ENCODE measurements at regions not wholly inside any gene's neighbourhood (a gene's known extent, or its start where the extent isn't known, plus 50 kb on each side); places are given as distances from the start of the nearest gene placed in this dataset.

GRCh38 chr1:177858332-177858821, 111.5 kb downstream of the SEC16B start:
- Histone ChIP-seq H3K4me1 (replicated peaks; ENCODE audit: insufficient read depth) (no peaks in the 10 kb centered on the region), H3K9me2 (ENCODE audit: insufficient read depth) (no peaks in the 10 kb centered on the region), H3K4me3 (no peak overlapping the region), H3K4me2 (no peak overlapping the region), H3K27ac (no peak overlapping the region), H3K27me3 (ENCODE audit: insufficient read depth, low read depth) (peaks cover 30% of the 10 kb centered on the region), H3K9me3 (ENCODE audit: insufficient read depth, low read depth) (no peaks in the 10 kb centered on the region), H3K79me2 (ENCODE audit: low read depth) (no peaks in the 10 kb centered on the region), H4K20me1 (ENCODE audit: insufficient read depth) (no peaks in the 10 kb centered on the region), H3K36me3 (ENCODE audit: low read depth) (no peaks in the 10 kb centered on the region), H2AFZ (no peak overlapping the region), H3F3A (ENCODE audit: insufficient read depth, low read depth) (no peaks in the 10 kb centered on the region)
- POLR2A ChIA-PET (ENCODE audit: unreplicated experiment), result no interaction called here
- BruUV-seq (replicated peaks), result no TSS peak
- intact Hi-C loops (cut with micrococcal nuclease; ENCODE audit: unreplicated experiment), result no loop called here
- no peak for DNase-seq
- no peak for TF ChIP-seq CTCF (conservative IDR thresholded peaks at IDR 0.05)
- TF ChIP-seq EZH2 (IDR thresholded peaks at IDR 0.05; ENCODE audit: low read depth), result no peak
- CTCF ChIA-PET, result no interaction called here

GRCh38 chr1:177857285-177857684, 112.6 kb downstream of the SEC16B start:
- CTCF ChIA-PET, result no interaction called here
- no peak overlapping the region for H3K4me2 ChIP-seq
- intact Hi-C loops (cut with micrococcal nuclease; ENCODE audit: unreplicated experiment), result no loop called here
- no TSS peak for BruUV-seq (replicated peaks)
- H3K9me2 ChIP-seq (ENCODE audit: insufficient read depth), result no peaks in the 10 kb centered on the region
- TF ChIP-seq CTCF (conservative IDR thresholded peaks at IDR 0.05), result no peak
- H3K27me3 ChIP-seq (ENCODE audit: insufficient read depth, low read depth), result peaks cover 41% of the 10 kb centered on the region
- H3K4me3 ChIP-seq, result no peak overlapping the region
- no peaks in the 10 kb centered on the region for H3K79me2 ChIP-seq (ENCODE audit: low read depth)
- POLR2A ChIA-PET (ENCODE audit: unreplicated experiment), result no interaction called here
- no peak for DNase-seq
- H2AFZ ChIP-seq, result no peak overlapping the region
- no peaks in the 10 kb centered on the region for H3K36me3 ChIP-seq (ENCODE audit: low read depth)
- no peak overlapping the region for H3K27ac ChIP-seq
- H4K20me1 ChIP-seq (ENCODE audit: insufficient read depth), result no peaks in the 10 kb centered on the region
- no peaks in the 10 kb centered on the region for H3K9me3 ChIP-seq (ENCODE audit: insufficient read depth, low read depth)
- no peaks in the 10 kb centered on the region for H3K4me1 ChIP-seq (replicated peaks; ENCODE audit: insufficient read depth)
- H3F3A ChIP-seq (ENCODE audit: insufficient read depth, low read depth), result no peaks in the 10 kb centered on the region

GRCh38 chr1:177854951-177855350, 114.9 kb downstream of the SEC16B start:
- Histone ChIP-seq H3K27me3 (ENCODE audit: insufficient read depth, low read depth) (peaks cover 56% of the 10 kb centered on the region), H2AFZ (no peak overlapping the region), H3F3A (ENCODE audit: insufficient read depth, low read depth) (no peaks in the 10 kb centered on the region), H3K79me2 (ENCODE audit: low read depth) (no peaks in the 10 kb centered on the region), H3K36me3 (ENCODE audit: low read depth) (no peaks in the 10 kb centered on the region), H3K4me2 (no peak overlapping the region), H3K4me3 (no peak overlapping the region), H3K4me1 (replicated peaks; ENCODE audit: insufficient read depth) (no peaks in the 10 kb centered on the region), H3K27ac (no peak overlapping the region), H3K9me3 (ENCODE audit: insufficient read depth, low read depth) (no peaks in the 10 kb centered on the region), H4K20me1 (ENCODE audit: insufficient read depth) (no peaks in the 10 kb centered on the region), H3K9me2 (ENCODE audit: insufficient read depth) (no peaks in the 10 kb centered on the region)
- POLR2A ChIA-PET (ENCODE audit: unreplicated experiment), result no interaction called here
- no TSS peak for BruUV-seq (replicated peaks)
- TF ChIP-seq CTCF (conservative IDR thresholded peaks at IDR 0.05) (no peak), EZH2 (IDR thresholded peaks at IDR 0.05; ENCODE audit: low read depth) (no peak)
- intact Hi-C loops (cut with micrococcal nuclease; ENCODE audit: unreplicated experiment), result no loop called here
- no peak for DNase-seq
- CTCF ChIA-PET, result no interaction called here

All from PC-9 (cell line).